Smooth muscle cell (in vitro differentiated cells): ENCODE measurements at regions not wholly inside any gene's neighbourhood (a gene's known extent, or its start where the extent isn't known, plus 50 kb on each side); places are given as distances from the start of the nearest gene placed in this dataset.
"Not testable (repeated sequence)": the region's sequence is repeated elsewhere in the genome, so short reads cannot be mapped to it uniquely, and the experiment has no call there.

Source experiments
- DNase-seq: peaks from one replicate; lab custom pipeline; 2025; ENCODE audit not compliant: unreplicated experiment; lab: John Stamatoyannopoulos, UW
- H2AFZ ChIP-seq: fragments of 200-600 bp; sonication (generic); 2 replicates; pipeline ENCODE4 v1.6.0; 2016; ENCODE audit warnings: antibody characterized with exemption, low read depth, mild to moderate bottlenecking
- H3F3A ChIP-seq: fragments of 200-600 bp; sonication (generic); 2 replicates; pipeline ENCODE4 v1.6.0; 2017; ENCODE audit warnings: antibody characterized with exemption, low read depth
- H3K27ac ChIP-seq: fragments of 200-600 bp; sonication (generic); 2 replicates; pipeline ENCODE4 v1.5.1; 2016; ENCODE audit warnings: low read depth, mild to moderate bottlenecking
- H3K27me3 ChIP-seq: fragments of 200-600 bp; sonication (generic); 2 replicates; pipeline ENCODE4 v1.6.1; 2016; ENCODE audit warnings: low read depth, mild to moderate bottlenecking
- H3K36me3 ChIP-seq: fragments of 200-600 bp; sonication (generic); 2 replicates; pipeline ENCODE4 v1.5.1; 2016; ENCODE audit warnings: low read depth
- H3K4me1 ChIP-seq: fragments of 200-600 bp; sonication (generic); 2 replicates; pipeline ENCODE4 v1.5.1; 2016; ENCODE audit warnings: low read depth
- H3K4me2 ChIP-seq: fragments of 200-600 bp; sonication (generic); 2 replicates; pipeline ENCODE4 v1.6.0; 2016; ENCODE audit warnings: mild to moderate bottlenecking
- H3K4me3 ChIP-seq: fragments of 200-600 bp; sonication (generic); 2 replicates; pipeline ENCODE4 v1.5.1; 2016; ENCODE audit warnings: mild to moderate bottlenecking
- H3K79me2 ChIP-seq: fragments of 200-600 bp; sonication (generic); 2 replicates; pipeline ENCODE4 v1.6.0; 2016; ENCODE audit warnings: low read depth, mild to moderate bottlenecking
- H3K9ac ChIP-seq: fragments of 200-600 bp; sonication (generic); 2 replicates; pipeline ENCODE4 v1.6.0; 2016; ENCODE audit warnings: low read depth
- H3K9me3 ChIP-seq: fragments of 200-600 bp; sonication (generic); replicated peaks from 2 replicates; pipeline ENCODE4 v1.5.1; 2016; ENCODE audit warnings: low read depth
- H4K20me1 ChIP-seq: fragments of 200-600 bp; sonication (generic); 2 replicates; pipeline ENCODE4 v1.6.0; 2016; ENCODE audit warnings: low read depth
- CTCF ChIP-seq: fragments of 200-600 bp; sonication (generic); IDR thresholded peaks from 2 replicates; pipeline ENCODE4 v1.5.1; 2017; ENCODE audit warnings: borderline replicate concordance, mild to moderate bottlenecking, antibody characterized with exemption; ENCODE audit not compliant: insufficient read depth, poor library complexity, severe bottlenecking
- WGBS: methylation state at CpG from one replicate; pipeline ENCODE4 v1.1.7; 2016; ENCODE audit warnings: low lambda C conversion rate; 5-methylcytosine and 5-hydroxymethylcytosine counted together

GRCh38 chr9:93774331-93775102 is 180.6 kb downstream of the BARX1 start:
- H3F3A ChIP-seq, result no peaks in the 10 kb centered on the region
- no peak overlapping the region for H3K4me3 ChIP-seq
- H3K36me3 ChIP-seq, result no peaks in the 10 kb centered on the region
- TF ChIP-seq CTCF, result no peak
- no peak overlapping the region for H3K27ac ChIP-seq
- no peak overlapping the region for H3K4me2 ChIP-seq
- no peaks in the 10 kb centered on the region for H4K20me1 ChIP-seq
- no peak overlapping the region for H2AFZ ChIP-seq
- 95% methylated on average over 8 of the region's 8 CpGs for WGBS
- H3K9me3 ChIP-seq, result no peaks in the 10 kb centered on the region
- no peaks in the 10 kb centered on the region for H3K27me3 ChIP-seq
- H3K4me1 ChIP-seq, result no peaks in the 10 kb centered on the region
- H3K9ac ChIP-seq, result no peak overlapping the region
- DNase-seq, result no peak
- no peaks in the 10 kb centered on the region for H3K79me2 ChIP-seq

- whole genome bisulfite sequencing, result 83% methylated on average over 1 of the region's 1 CpG
Observed at GRCh38 chr9:93771276-93771675, 183.9 kb downstream of the BARX1 start.

GRCh38 chr9:93761822-93762221 is 185.4 kb downstream of the PHF2 start:
- Histone ChIP-seq H3K27me3 (no peaks in the 10 kb centered on the region), H3K9me3 (peaks cover 4% of the 10 kb centered on the region), H3K4me1 (no peaks in the 10 kb centered on the region), H2AFZ (no peak overlapping the region), H3K36me3 (no peaks in the 10 kb centered on the region), H3K4me3 (no peak overlapping the region), H3K79me2 (no peaks in the 10 kb centered on the region), H3K9ac (no peak overlapping the region), H3K4me2 (no peak overlapping the region), H4K20me1 (no peaks in the 10 kb centered on the region), H3K27ac (no peak overlapping the region), H3F3A (no peaks in the 10 kb centered on the region)
- 84% methylated on average over 3 of the region's 3 CpGs for WGBS
- TF ChIP-seq CTCF, result no peak
- no peak for DNase-seq

More at GRCh38 chr9:93771276-93771675, 183.9 kb downstream of the BARX1 start:
- no peaks in the 10 kb centered on the region for H4K20me1 ChIP-seq
- H3K4me2 ChIP-seq, result no peak overlapping the region
- no peaks in the 10 kb centered on the region for H3K4me1 ChIP-seq
- no peaks in the 10 kb centered on the region for H3K79me2 ChIP-seq
- H3K27me3 ChIP-seq, result no peaks in the 10 kb centered on the region
- H3K27ac ChIP-seq, result no peak overlapping the region
- no peak overlapping the region for H3K9ac ChIP-seq
- TF ChIP-seq CTCF, result no peak
- H3K9me3 ChIP-seq, result peaks cover 1% of the 10 kb centered on the region
- DNase-seq, result no peak
- no peak overlapping the region for H3K4me3 ChIP-seq
- no peaks in the 10 kb centered on the region for H3F3A ChIP-seq
- H2AFZ ChIP-seq, result no peak overlapping the region
- no peaks in the 10 kb centered on the region for H3K36me3 ChIP-seq

GRCh38 chr9:93750045-93750444 is 173.7 kb downstream of the PHF2 start:
- Histone ChIP-seq H4K20me1 (no peaks in the 10 kb centered on the region), H3K9me3 (peaks cover 14% of the 10 kb centered on the region), H3K27me3 (no peaks in the 10 kb centered on the region), H3K9ac (no peak overlapping the region), H3K79me2 (no peaks in the 10 kb centered on the region), H2AFZ (no peak overlapping the region), H3F3A (no peaks in the 10 kb centered on the region), H3K4me3 (no peak overlapping the region), H3K4me2 (no peak overlapping the region), H3K36me3 (no peaks in the 10 kb centered on the region), H3K27ac (no peak overlapping the region), H3K4me1 (no peaks in the 10 kb centered on the region)
- no peak for DNase-seq
- 78% methylated on average over 2 of the region's 2 CpGs for WGBS
- TF ChIP-seq CTCF, result no peak

GRCh38 chr9:93748827-93749226 is 172.4 kb downstream of the PHF2 start:
- not testable (repeated sequence) for H4K20me1 ChIP-seq, H3K9ac ChIP-seq, H2AFZ ChIP-seq, H3K27ac ChIP-seq, H3K4me2 ChIP-seq, H3K27me3 ChIP-seq, H3F3A ChIP-seq, DNase-seq, H3K4me3 ChIP-seq, H3K79me2 ChIP-seq, H3K4me1 ChIP-seq, H3K36me3 ChIP-seq
- peaks cover 14% of the 10 kb centered on the region for H3K9me3 ChIP-seq
- WGBS, result 100% methylated on average over 1 of the region's 1 CpG
